Osteoblast (primary cell): ENCODE measurements at regions not wholly inside any gene's neighbourhood (a gene's known extent, or its start where the extent isn't known, plus 50 kb on each side); places are given as distances from the start of the nearest gene placed in this dataset.

ENCODE experiments used
- DNase-seq: peaks from one replicate; pipeline ENCODE4 v3.0.0; 2011; ENCODE audit warnings: low spot score, mixed read lengths; ENCODE audit not compliant: insufficient read length; ENCODE audit errors: missing footprints
- H2AFZ ChIP-seq: 2 replicates; pipeline ENCODE4 v1.6.0; 2011; ENCODE audit warnings: mild to moderate bottlenecking, low read length
- H3K27ac ChIP-seq: 2 replicates; pipeline ENCODE4 v1.5.1; 2011; ENCODE audit warnings: mild to moderate bottlenecking, low read depth, low read length, moderate library complexity
- H3K27me3 ChIP-seq: 2 replicates; pipeline ENCODE4 v1.6.0; 2012; ENCODE audit warnings: mild to moderate bottlenecking, control low read depth, inconsistent platforms, low read length, moderate library complexity; ENCODE audit not compliant: insufficient read depth
- H3K36me3 ChIP-seq: 2 replicates; pipeline ENCODE4 v1.5.1; 2011; ENCODE audit warnings: mild to moderate bottlenecking, low read length, control low read depth, moderate library complexity; ENCODE audit not compliant: insufficient read depth
- H3K4me1 ChIP-seq: 2 replicates; pipeline ENCODE4 v1.5.1; 2011; ENCODE audit warnings: mild to moderate bottlenecking, low read length, control low read depth, moderate library complexity; ENCODE audit not compliant: insufficient read depth
- H3K4me2 ChIP-seq: 2 replicates; pipeline ENCODE4 v1.6.0; 2011; ENCODE audit warnings: mild to moderate bottlenecking, low read length; ENCODE audit not compliant: insufficient read depth
- H3K4me3 ChIP-seq: fragments of 200-600 bp; sonication (generic); 3 replicates; pipeline ENCODE4 v1.5.1; 2012; ENCODE audit warnings: mild to moderate bottlenecking, low read length, inconsistent platforms; ENCODE audit not compliant: insufficient read depth
- H3K79me2 ChIP-seq: 2 replicates; pipeline ENCODE4 v1.6.0; 2012; ENCODE audit warnings: mild to moderate bottlenecking, low read length, control low read depth, inconsistent platforms; ENCODE audit not compliant: insufficient read depth
- H3K9me3 ChIP-seq: 2 replicates; pipeline ENCODE4 v1.5.1; 2011; ENCODE audit warnings: low read depth, low read length, control low read depth
- H4K20me1 ChIP-seq: 2 replicates; pipeline ENCODE4 v1.6.0; 2012; ENCODE audit warnings: mild to moderate bottlenecking, low read length, control low read depth; ENCODE audit not compliant: insufficient read depth
- CTCF ChIP-seq: IDR thresholded peaks from 2 replicates; pipeline ENCODE4 v1.5.1; 2011; ENCODE audit warnings: mild to moderate bottlenecking, low read depth, low read length, moderate library complexity; ENCODE audit errors: extremely low read depth

GRCh38 chr6:67639161-67639560 lies 995.9 kb upstream of the ADGRB3 start:
- Histone ChIP-seq H3K36me3 (no peaks in the 10 kb centered on the region), H2AFZ (no peak overlapping the region), H3K4me1 (no peaks in the 10 kb centered on the region), H3K79me2 (no peaks in the 10 kb centered on the region), H3K4me2 (no peak overlapping the region), H4K20me1 (no peaks in the 10 kb centered on the region), H3K27ac (no peak overlapping the region), H3K27me3 (no peaks in the 10 kb centered on the region), H3K9me3 (no peaks in the 10 kb centered on the region), H3K4me3 (no peak overlapping the region)
- no peak for TF ChIP-seq CTCF
- no peak for DNase-seq

DNA sequence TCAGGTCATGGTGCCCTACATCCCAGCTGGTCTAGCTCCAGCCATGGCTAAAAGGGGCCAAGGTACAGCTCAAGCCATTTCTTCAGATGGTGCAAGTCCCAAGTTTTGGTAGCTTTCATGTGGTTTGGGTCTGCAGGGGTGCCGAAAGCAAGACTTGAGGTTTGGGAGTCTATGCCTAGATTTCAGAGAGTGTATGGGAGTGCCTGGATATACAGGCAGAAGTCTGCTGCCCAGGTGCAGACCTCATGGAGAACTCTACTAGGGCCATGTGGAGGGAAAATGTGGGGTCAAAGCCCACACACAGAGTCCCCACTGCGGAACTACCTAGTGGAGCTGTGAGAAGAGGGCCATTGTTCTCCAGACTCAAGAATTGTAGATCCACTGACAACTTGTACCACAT lies 1000.9 kb upstream of the ADGRB3 start:
- DNase-seq, result no peak
- H3K27ac ChIP-seq, result no peak overlapping the region
- H2AFZ ChIP-seq, result no peak overlapping the region
- no peaks in the 10 kb centered on the region for H3K27me3 ChIP-seq
- H3K36me3 ChIP-seq, result no peaks in the 10 kb centered on the region
- H3K9me3 ChIP-seq, result peaks cover 3% of the 10 kb centered on the region
- no peak for TF ChIP-seq CTCF
- no peaks in the 10 kb centered on the region for H3K4me1 ChIP-seq
- no peak overlapping the region for H3K4me3 ChIP-seq
- H3K79me2 ChIP-seq, result no peaks in the 10 kb centered on the region
- H3K4me2 ChIP-seq, result no peak overlapping the region
- H4K20me1 ChIP-seq, result no peaks in the 10 kb centered on the region

- Histone ChIP-seq H3K79me2 (no peaks in the 10 kb centered on the region), H3K4me1 (no peaks in the 10 kb centered on the region), H2AFZ (no peak overlapping the region), H3K36me3 (no peaks in the 10 kb centered on the region), H4K20me1 (no peaks in the 10 kb centered on the region), H3K4me3 (no peak overlapping the region), H3K27me3 (no peaks in the 10 kb centered on the region), H3K27ac (no peak overlapping the region), H3K4me2 (no peak overlapping the region), H3K9me3 (peaks cover 3% of the 10 kb centered on the region)
- no peak for TF ChIP-seq CTCF
- no peak for DNase-seq
Observed at GRCh38 chr6:67633058-67633457, 1002.0 kb upstream of the ADGRB3 start.

GRCh38 chr6:67630146-67630545 lies 1004.9 kb upstream of the ADGRB3 start:
- H3K79me2 ChIP-seq, result no peaks in the 10 kb centered on the region
- no peaks in the 10 kb centered on the region for H3K4me1 ChIP-seq
- no peak overlapping the region for H3K27ac ChIP-seq
- DNase-seq, result no peak
- no peaks in the 10 kb centered on the region for H3K36me3 ChIP-seq
- H3K4me3 ChIP-seq, result no peak overlapping the region
- no peak for TF ChIP-seq CTCF
- no peak overlapping the region for H3K4me2 ChIP-seq
- H2AFZ ChIP-seq, result no peak overlapping the region
- no peaks in the 10 kb centered on the region for H4K20me1 ChIP-seq
- H3K27me3 ChIP-seq, result no peaks in the 10 kb centered on the region
- peaks cover 3% of the 10 kb centered on the region for H3K9me3 ChIP-seq
